DMS 273 (cell line): ENCODE measurements at regions not wholly inside any gene's neighbourhood (a gene's known extent, or its start where the extent isn't known, plus 50 kb on each side); places are given as distances from the start of the nearest gene placed in this dataset.
"Not testable (repeated sequence)": the region's sequence is repeated elsewhere in the genome, so short reads cannot be mapped to it uniquely, and the experiment has no call there.

Experiments
- DNase-seq: peaks from one replicate; lab custom pipeline; 2025; ENCODE audit not compliant: unreplicated experiment; lab: John Stamatoyannopoulos, UW

DNA sequence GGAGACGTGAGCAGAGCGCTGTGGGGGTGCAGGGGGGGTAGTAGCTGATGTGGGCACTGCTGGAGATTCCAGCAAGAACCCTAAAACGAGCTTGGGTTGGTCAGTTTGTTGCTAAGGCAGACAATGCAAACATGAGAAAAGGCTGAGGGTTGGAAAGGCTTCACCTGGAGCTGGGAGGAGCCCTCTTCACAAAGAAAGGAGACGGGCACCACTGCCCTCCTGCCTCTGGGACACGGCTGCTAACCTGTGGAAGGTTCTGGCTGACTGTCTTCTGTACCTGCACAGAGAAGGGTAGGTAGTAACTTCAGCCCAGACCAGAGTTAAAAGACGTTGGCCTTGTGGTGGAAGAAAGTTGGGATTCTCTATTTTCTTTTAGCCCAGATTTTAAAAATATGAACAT, 108.7 kb downstream of the SUCLA2 start:
- DNase-seq = no peak

DNA sequence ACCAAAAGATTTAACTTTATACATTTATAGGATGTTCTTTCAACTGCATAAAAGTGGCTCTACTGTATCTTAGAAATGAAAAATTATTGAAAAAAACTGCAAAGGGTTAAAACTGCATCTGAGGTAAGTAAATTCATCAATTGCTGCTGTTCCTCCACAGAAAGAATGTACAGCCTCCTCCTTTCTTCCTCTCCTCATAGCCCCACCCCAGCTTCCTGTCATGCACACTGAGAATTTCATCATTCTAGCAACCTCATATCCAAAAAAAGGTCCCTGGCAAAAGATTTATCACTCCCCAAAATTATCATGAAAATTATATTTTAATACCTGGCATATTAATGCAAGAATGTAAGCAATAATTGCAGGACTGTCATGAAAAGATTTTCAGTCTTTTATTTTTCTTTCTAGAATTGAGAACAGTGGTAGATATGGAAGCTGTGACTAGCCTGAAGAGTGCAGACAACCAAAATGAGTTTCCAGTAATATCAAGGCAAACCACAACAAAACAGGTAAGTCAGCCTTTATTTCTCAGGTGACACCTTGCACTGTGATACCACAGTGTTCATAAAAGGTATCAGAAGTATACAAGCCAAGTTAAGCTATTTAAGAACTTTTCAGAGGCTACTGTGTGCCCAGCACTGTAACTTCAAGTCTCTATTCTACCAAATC, 110.8 kb downstream of the SUCLA2 start:
- no peak for DNase-seq

DNA sequence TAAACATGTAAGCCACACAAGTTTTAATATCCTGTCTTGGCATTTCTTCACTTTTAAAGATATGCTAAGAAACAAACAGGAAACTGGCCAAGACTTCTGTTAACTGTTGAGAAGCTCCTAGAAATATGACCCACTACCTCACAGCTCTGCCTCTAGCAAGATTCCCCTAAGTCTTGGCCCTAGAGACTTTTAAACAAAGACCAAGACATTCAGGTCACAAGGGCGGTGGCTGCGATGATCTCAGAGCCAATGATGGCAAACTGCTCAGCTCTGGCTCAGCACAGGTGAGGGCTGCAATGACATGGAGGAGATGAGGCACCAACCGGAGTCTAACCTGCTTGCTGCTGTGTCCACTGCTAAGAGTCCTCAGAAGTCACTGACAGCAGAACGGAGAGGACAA, 114.8 kb downstream of the SUCLA2 start:
- DNase-seq = no peak

DNA sequence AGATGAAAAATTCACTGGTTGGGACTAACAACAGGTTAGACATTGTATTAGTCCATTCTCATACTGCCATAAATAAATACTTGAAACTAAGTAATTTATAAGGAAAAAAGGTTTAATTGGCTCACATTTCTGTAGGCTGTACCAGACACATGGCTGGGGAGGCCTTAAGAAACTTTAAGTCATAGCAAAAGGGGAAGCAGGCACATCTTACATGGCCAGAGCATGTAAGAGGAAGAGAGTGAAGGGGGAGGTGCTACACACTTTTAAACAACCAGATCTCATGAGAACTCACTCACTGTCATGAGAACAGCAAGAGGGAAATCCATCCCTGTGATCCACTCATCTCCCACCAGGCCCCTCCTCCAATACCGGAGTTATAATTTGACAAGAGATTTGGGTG, 125.9 kb downstream of the SUCLA2 start:
- no peak for DNase-seq

DNA sequence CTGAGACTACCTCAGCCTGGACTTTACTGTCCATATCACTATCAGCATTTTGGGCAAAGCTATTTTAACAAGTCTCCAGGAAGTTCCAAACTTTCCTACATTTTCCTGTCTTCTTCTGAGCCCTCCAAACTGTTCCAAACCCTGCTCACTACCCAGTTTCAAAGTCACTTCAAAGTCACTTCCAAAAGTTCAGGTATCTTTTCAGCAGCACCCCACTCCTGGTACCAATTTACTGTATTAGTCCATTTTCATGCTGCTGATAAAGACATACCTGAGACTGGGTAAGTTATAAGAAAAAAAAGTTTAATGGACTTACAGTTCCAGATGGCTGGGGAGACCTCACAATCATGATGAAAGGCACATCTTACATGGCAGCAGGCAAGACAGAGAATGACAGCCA, 127.1 kb downstream of the SUCLA2 start:
- not testable (repeated sequence) for DNase-seq

DNA sequence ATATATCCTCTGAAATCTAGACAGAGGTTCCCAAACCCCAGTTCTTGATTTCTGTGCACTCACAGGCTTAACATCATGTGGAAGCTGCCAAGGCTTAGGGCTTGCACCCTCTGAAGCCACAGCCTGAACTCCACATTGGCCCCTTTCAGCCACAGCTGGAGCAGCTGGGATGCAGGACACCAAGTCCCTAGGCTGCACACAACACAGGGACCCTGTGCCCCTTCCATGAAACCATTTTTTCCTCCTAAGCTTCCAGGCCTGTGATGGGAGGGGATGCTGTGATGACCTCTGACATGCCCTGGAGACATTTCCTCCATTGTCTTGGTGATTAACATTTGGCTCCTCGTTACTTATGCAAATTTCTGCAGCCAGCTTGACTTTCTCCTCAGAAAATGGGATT, 127.8 kb downstream of the SUCLA2 start:
- DNase-seq = not testable (repeated sequence)

DNA sequence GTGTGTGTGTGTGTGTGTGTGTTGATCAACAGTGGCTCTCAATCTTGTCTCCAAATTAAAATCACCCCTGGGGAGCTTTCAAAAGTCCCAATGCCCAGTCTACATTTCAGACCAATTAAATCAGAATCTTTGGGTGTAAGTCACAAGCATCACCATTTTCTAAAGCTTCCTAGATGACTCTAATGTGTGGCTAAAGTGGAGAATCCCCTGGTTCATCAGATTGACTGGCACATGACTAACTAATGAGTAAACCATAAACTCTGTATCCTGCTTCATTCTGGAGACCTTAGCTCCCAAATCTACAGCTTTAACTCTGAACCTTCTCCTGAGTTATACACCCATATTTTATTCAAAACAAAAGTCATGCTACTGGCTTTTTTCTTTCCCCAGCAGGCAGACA, 131.3 kb downstream of the SUCLA2 start:
- no peak for DNase-seq

DNA sequence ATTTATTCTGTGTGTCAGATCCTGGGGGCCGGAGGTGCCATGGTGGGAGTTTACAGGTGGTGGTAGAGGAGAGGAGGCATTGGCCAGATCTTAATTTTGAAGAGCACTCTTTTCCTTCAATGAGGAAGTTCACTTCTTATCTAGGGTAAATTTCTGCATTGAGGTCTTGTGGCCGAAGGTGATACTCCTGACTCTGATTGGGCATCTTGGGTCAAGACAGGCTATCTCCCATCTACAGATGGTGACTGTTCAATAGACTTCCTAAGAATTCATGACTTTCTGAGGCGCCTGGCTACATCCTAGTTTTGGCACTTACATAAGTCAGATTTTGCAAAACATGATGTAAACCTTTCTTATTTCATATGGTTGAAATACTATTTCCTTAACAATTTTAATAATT, 135.2 kb downstream of the SUCLA2 start:
- no peak for DNase-seq

DNA sequence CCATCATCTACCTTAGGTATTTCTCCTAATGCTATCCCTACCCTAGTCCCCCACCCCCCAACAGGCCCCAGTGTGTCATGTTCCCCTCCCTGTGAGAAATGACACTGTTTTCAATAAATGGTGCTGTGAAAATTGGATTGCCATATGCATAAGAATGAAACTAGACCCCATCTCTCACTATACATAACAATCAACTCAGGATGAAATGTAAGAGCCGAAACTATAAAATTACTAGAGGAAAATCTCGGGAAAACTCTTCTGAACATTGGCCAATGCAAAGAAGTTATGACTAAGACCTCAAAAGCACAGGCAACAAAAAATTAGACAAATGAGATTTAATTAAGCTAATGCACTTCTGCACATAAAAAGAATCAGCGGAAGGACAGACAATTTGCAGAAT, 138.2 kb downstream of the SUCLA2 start:
- no peak for DNase-seq

DNA sequence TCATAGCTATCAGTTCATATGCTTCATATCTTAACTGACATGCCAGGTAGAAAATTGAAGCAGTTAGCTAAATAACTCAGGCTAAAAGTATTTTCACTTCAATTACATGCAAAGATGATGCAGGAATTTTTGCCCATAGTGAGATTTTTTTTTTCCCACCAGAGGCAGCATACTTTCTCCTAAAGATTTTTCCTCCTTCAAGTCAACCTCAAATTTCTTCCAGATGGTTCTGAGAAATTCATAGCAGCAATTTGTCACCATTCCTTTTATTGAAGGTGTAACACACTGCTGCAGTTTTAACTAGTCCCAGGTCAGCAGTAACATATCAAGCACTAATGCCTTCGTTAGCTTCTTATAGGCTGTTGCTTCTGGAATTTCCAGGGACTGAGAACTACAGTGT, 141.9 kb downstream of the SUCLA2 start:
- no peak for DNase-seq

DNA sequence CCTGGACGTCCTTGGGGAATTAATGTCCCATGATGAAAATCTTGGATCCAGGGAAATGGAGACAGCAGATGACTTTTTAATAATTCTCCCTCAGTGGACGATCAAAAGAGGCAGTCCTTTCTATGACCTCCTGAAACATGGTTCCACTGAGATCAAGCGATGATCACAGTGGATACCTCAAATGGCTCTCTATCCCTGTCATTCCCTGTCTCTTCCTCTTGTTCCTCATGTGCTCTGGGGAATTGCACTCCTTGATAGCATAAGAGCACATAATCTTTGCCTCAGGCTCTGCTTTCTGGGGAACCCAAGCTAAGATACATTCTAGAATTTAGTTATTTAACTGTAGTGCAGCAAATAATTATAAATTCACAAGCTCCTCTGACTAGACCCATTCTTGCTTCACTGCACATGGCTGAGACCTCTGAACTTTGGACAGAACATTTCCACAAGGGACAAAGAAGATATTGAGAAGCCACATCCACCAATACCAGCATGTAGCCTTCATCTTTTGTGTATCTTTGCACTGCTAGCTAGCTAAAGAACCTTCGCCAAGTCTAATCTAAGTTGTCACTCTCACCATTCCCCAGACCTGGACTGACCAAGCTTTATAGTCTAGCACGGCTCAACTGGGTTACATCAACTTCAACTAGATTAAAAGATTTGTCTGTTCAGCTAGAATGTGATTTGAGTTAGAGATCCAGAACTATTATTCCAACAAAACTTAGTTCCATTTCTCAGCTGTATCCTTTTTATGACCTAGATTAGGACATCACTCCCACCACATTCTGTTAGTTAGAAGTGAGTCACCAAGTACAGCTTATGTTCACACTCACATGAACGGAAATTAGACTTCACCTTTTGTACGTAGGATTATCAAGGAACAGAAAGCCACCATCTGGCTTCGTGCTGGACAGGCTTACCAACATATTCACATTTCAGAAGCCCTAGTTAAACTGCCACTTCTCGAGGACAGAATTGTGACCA, 142.7 kb downstream of the SUCLA2 start:
- DNase-seq = peak; percentile 16

DNA sequence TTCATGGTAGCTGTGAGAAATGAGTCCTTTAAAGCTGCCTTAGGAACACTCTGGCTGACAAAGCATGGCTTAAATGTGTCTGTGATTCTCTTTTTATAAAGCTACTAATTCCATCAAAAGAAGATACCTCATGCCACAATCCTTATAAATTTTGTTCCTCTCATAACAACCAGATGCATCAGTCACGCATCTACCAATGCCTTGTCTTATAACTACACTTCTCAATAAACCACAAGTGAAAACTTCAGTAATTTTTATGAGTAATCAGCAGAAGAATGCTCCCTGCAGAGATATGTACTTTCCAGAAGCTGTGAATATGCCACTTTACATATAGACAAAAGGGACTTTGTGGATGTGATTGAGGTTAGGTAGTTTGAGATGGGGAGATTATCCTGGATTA, 147.8 kb downstream of the SUCLA2 start:
- DNase-seq = no peak

DNA sequence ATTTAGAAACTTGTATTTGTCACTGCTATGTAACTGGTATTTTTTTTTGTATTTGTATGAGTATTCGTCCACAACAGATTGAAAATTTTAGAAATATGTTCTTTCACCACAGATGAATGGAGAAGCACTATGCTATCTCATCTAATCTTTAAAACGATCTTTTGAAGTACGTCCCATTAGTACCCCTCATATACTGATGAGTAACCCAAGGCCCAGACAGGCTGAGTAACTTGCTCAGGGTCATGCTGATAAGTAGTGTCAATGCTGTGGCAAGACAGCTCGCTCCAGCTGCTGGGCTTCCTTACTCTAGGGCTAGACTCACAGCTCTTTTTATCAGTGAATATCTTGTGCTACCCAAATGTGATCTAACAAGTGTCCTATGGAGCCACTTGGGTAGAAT, 154.2 kb downstream of the SUCLA2 start:
- DNase-seq = no peak

DNA sequence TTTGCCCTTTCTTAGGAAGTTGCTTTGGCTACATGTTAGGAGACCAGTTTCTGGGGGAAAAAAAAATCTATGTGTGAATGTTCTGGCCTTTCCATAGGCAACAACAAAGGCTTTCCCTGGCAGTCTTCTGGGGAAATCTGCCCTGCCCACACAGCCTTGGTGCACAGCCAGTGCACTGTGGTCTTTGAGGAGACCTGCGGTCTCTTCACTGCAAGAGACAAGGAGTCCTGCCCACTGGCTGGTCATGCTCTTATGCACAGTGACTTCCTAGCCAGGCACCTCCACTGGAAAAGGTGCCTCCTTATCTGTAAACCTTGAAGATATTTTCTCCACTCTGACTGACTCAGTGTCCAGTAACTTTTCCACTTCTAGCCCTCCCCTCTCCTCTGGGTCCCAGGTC, 155.1 kb downstream of the SUCLA2 start:
- no peak for DNase-seq

DNA sequence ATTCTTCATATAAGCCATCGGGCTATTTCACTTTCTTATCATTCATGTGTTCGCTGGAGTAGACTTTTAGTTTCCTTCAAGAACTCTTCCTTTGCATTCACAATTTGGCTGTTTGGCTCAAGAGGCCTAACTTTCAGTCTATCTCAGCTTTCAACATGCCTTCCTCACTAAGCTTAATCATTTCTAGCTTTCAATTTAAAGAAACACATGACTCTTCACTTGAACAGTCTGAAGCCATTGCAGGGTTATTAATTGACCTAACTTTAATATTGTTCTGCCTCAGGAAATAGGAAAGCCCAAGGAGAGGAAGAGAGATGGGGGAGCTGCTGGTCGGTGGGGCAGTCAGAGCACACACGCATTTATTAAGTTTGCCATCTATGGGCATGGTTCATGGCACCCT, 158.1 kb downstream of the SUCLA2 start:
- no peak for DNase-seq

DNA sequence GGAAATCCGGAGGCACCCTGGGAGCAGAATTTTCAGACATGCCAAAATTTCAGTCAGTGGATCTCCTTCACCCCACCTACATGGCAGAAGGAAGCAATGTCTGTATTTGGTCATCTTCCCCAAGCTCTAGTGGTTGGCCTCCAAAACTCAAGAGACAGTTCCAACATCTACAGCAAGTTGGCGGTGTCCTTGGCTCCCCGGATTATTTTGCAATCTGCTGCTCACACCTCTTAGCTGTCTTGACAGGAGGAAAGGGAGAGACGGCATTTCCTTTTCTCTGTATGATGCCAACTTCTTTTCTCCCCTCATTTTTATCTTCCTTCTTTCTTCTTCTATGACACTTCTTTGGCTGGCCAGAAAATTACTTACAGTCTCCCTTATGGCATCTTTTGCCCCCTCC, 159.9 kb downstream of the SUCLA2 start:
- no peak for DNase-seq

DNA sequence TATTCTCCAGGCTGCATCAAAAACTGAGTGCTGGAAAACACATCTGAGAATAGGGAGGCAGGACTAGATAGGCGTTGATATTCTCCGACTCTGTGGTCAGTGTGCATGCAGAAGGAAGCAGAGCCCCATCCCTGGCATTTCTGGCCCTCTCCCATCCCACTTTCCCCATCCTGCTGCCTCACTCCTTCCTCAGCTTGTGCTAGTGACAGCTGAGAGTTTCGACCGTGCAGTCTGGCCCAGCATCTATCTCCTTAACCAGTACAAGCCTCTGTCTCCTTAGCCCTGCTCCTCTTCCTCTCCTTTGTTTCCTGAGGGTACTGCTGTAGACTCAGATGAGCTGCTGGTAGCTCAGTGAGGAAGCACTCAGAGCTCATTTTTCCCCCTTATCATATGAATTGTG, 163.2 kb downstream of the SUCLA2 start:
- no peak for DNase-seq

DNA sequence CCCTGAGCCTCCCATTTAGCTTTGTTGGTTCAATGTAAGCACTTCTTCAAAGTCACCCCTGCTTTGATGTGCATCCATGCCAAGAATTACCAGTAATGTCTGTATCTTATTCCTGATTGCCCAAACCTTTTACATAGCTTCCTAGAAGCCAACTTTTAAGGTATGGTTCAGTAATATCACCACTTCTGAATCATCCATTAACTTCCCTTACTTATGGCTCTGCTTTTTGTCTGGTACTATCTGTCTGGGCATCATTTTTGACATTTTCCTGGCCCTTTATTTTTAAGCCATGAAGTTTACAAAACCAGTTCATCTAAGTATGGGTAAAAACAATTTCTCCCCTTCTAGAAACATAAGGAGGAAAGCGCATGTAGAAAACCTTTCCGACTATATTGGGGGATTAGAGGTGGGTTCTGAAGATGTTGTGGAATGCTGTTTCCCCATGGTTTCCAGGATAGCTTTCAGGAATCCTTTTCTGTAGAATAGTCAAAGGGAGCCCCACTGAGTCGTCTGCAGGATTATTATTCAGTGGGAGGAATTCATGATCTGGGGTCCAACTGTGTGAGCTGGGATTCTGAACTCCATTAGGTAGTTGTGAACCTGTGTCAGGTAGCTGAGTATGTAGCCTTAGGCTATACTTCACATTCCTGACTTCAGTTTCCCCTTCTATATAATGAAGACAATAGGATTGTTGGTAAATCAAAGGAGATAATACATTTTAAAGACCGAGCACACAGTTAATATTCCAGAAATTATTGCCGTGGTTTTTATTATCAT, 163.8 kb downstream of the SUCLA2 start:
- DNase-seq = no peak

DNA sequence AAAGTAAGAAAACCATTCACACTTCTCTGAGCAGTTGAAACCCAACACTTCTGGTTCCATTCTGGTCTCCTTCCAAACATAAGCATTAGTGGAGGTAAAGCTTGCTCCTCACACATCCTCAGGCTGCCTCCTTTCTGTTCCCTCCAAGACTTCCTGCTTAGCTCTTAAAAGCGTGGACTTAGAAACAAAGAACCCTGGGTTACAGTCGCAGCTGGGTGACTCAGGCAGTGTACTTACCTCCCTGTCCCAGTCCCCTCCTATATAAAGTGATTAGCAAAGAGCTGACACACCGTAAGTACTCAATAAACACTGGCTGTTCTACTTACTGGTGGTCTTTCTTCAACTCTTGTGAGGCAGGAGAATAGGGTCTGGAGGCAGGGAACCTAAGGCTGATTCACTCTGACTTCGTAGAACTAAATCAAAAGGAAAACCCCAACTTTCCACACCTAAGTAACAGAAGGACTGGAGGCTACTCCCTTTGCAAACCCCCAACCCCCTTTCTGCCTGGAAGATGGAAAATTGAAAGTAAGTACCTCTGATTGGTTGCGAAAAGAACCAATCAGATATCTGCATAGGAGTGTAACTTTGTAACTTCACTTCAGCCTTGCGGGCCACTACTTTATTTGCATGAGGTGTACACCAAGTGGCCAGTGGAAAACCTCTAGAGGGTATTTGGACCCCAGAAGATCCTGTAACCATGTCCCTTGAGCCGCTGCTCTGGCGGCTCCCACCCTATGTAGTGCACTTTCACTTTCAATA, 165.4 kb downstream of the SUCLA2 start:
- DNase-seq = no peak

DNA sequence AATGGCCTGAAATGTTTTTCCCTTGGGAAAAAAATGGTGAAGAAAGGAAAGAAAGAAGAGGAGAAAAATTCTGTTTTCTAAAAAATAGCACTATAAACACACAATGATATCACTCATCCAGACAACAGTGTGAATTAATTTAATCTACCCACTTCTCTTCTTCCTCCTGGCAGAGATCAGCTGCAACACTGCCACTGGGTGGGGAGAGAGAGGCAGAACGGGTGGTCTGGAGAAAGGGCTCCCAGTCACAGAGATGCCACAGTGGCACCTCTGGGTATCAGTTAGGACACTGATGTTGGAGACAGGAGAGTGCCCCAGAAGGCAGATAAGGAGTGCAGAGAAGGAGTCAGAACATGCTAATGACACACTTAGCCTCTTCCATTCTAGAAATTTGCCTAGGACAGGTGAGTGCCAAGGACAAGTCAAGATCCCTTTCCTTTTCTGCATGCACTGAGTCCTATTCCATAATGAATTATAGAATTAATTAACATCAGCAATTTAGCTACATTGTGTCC, 168.6 kb downstream of the SUCLA2 start:
- DNase-seq = peak; percentile 1

DNA sequence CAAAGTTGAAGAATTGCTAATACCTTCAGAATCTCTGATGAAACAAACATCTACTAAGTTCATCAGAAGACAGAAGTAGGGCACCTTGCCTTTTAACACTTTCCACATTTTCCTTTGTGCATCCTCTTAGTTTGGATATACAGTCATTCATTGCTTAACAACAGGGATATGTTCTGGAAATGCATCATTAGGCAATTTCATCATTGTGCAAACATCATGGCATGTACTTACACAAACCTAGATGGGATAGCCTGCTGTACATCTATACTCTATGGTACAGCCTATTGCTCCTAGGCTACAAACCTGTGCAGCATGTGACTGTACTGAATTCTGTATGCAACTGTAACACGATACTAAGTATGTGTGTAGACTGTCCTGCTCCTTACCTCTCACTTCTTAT, 169.8 kb downstream of the SUCLA2 start:
- no peak for DNase-seq
